ENCODE measurements at regions not wholly inside any gene's neighbourhood (a gene's known extent, or its start where the extent isn't known, plus 50 kb on each side); places are given as distances from the start of the nearest gene placed in this dataset.

- no peak for DNase-seq (ENCODE audit: low read depth)
- TF ChIP-seq, protein P1, sequence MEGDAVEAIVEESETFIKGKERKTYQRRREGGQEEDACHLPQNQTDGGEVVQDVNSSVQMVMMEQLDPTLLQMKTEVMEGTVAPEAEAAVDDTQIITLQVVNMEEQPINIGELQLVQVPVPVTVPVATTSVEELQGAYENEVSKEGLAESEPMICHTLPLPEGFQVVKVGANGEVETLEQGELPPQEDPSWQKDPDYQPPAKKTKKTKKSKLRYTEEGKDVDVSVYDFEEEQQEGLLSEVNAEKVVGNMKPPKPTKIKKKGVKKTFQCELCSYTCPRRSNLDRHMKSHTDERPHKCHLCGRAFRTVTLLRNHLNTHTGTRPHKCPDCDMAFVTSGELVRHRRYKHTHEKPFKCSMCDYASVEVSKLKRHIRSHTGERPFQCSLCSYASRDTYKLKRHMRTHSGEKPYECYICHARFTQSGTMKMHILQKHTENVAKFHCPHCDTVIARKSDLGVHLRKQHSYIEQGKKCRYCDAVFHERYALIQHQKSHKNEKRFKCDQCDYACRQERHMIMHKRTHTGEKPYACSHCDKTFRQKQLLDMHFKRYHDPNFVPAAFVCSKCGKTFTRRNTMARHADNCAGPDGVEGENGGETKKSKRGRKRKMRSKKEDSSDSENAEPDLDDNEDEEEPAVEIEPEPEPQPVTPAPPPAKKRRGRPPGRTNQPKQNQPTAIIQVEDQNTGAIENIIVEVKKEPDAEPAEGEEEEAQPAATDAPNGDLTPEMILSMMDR (conservative IDR thresholded peaks at IDR 0.05; ENCODE audit: low read depth, low read length) = no peak
- no peak overlapping the region for H3K4me3 ChIP-seq (ENCODE audit: low read depth, low read length)
Observed at GRCh38 chr2:235165136-235165535, 213.3 kb downstream of the SH3BP4 start.

GRCh38 chr2:235165631-235166030, 213.8 kb downstream of the SH3BP4 start:
- peak; percentile 12 for DNase-seq (ENCODE audit: low read depth)
- TF ChIP-seq, protein P1 (conservative IDR thresholded peaks at IDR 0.05; ENCODE audit: low read depth, low read length) = no peak
- no peak overlapping the region for H3K4me3 ChIP-seq (ENCODE audit: low read depth, low read length)

DNA sequence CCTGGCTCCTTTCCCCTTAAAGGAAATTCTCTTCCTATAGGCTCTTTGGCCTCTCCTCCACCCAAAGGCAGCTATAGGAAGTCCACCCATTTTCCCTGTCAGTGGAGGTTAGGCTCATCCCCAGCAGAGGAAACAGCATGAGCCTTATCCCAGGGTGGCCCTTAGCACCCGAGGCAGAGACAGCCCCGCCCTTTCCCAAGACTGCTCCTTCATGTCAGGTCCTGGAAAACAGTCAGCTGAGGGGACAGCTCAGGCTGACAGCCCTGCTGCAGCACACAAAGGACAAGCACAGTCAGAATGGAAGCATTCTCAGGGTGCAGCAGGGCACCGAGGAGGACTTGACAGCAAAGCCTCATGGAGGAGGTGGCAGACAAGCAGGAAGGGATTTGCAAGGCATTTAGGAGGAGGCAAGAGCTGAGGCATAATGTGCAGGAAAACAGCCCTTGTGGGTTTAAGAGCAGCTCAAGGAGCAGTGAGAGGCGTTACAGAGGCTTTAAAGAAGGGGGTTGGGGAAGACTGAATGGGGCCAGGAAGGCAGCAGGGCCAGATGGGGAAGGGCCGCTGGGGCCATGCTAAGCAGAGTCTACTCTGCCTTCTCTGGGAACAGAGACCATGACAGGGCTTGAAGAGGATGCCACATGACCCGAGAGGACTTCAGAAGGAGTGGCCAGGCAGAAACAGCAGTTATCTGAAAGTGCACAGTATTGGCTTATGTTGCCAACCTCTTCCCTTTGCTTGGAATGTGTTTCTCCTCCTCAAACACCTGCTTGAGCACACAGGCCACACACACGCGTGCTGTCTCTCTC, 216.6 kb downstream of the SH3BP4 start:
- no peak overlapping the region for H3K4me3 ChIP-seq (ENCODE audit: low read depth, low read length)
- TF ChIP-seq, protein P1 (conservative IDR thresholded peaks at IDR 0.05; ENCODE audit: low read depth, low read length) = no peak
- DNase-seq (ENCODE audit: low read depth) = no peak

GRCh38 chr2:235170016-235170415, 218.2 kb downstream of the SH3BP4 start:
- H3K4me3 ChIP-seq (ENCODE audit: low read depth, low read length) = no peak overlapping the region
- TF ChIP-seq, protein P1 (conservative IDR thresholded peaks at IDR 0.05; ENCODE audit: low read depth, low read length) = no peak
- peak; percentile 61 for DNase-seq (ENCODE audit: low read depth)

DNA sequence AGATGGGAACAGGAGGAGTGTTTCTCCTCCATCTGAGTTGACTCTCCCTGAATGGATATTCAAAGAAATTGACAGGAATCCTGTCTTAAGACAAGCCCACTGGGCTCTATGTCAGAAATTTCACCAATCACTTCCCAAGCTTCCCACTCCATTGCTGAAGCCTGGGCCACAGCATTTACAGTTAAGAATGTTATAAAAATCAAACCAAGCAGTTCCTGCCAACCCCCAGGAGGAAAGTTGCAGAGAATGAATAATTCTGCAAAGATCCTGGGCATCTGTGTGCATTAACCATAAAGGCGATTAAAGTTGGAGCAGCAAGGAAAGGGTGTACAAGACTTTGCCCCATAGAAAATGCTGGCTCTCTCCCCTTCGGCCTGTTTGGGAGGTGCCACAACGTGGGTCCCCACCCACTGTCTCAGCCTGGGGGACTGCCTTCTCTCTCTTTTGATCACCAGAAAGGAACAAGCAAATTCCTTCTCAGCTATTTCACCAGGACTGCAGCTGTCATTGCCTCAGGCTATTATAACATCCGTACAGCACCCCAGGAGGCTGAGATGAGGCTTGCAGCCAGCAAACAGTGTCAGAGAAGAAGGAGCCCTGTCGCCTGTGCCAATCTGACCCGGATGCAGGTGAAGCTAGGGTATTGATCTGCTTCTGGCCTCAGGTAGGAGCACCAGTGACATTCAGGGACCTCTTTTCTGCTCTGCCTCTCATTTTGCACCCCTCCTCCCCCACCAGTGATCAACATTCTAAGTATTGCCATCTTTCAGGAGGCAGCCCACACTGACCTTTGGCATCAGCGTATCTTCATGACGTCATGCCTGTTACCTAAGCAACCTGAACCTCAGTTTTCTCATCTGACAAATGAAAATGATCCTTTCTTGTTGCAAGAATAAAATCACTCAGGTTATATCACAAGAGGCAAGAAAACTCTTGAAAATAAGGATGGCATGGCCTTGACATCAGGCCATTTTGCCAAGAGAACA, 219.0 kb downstream of the SH3BP4 start:
- TF ChIP-seq, protein P1 (conservative IDR thresholded peaks at IDR 0.05; ENCODE audit: low read depth, low read length) = peak; percentile 66

GRCh38 chr2:235171550-235172031, 219.8 kb downstream of the SH3BP4 start:
- DNase-seq (ENCODE audit: low read depth) = peak; percentile 91
- H3K4me3 ChIP-seq (ENCODE audit: low read depth, low read length) = no peak overlapping the region
- TF ChIP-seq, protein P1 (conservative IDR thresholded peaks at IDR 0.05; ENCODE audit: low read depth, low read length) = no peak

More for the DNA sequence above, 219.0 kb downstream of the SH3BP4 start:
- H3K4me3 ChIP-seq (ENCODE audit: low read depth, low read length) = no peak overlapping the region
- DNase-seq (ENCODE audit: low read depth) = peak; percentile 78

Data from choroid plexus epithelial cell (primary cell).